T-helper 1 cell treated with Interleukin-12 subunit alpha and Interleukin-12 subunit beta and Interleukin-4 antibody, amounts not matched to agents 30 μg/mL and 1 μg/mL, for 36 hours (primary cell): ENCODE measurements at regions not wholly inside any gene's neighbourhood (a gene's known extent, or its start where the extent isn't known, plus 50 kb on each side); places are given as distances from the start of the nearest gene placed in this dataset.
"Not testable (repeated sequence)": the region's sequence is repeated elsewhere in the genome, so short reads cannot be mapped to it uniquely, and the experiment has no call there.

Experiments used
- H3K27ac Mint-ChIP-seq: one replicate; pipeline ENCODE4 v1.8.0; 2021; ENCODE audit warnings: mild to moderate bottlenecking, mixed read lengths
- H3K27me3 Mint-ChIP-seq: one replicate; pipeline ENCODE4 v1.8.0; 2021; ENCODE audit warnings: low read depth, mixed read lengths
- H3K36me3 Mint-ChIP-seq: one replicate; pipeline ENCODE4 v1.8.0; 2021; ENCODE audit warnings: low read depth, mixed read lengths
- H3K4me1 Mint-ChIP-seq: one replicate; pipeline ENCODE4 v1.8.0; 2021; ENCODE audit warnings: low read depth, mixed read lengths
- H3K4me3 Mint-ChIP-seq: one replicate; pipeline ENCODE4 v1.8.0; 2021; ENCODE audit warnings: mild to moderate bottlenecking, moderate library complexity, mixed read lengths
- H3K9me3 Mint-ChIP-seq: one replicate; pipeline ENCODE4 v1.8.0; 2021; ENCODE audit warnings: mixed read lengths

DNA sequence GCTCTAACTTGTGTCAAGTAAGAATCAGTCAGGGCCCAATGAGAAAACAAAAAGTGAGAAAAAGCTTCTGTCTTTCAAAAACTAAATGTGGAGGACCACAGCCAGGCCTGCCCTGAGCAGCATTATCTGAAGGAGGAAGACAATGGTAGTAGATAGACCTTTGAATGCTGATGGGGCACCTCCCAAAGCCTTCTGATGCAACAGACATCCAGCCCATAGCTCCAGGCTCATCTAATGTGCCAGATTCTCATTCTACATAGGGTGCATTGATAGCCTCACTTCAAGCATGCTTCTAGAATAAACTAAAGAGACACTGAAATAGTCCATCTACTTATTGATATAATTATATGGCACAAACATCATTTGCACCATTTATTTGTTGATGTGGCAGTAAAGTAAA is 351.6 kb downstream of the HHIPL2 start:
- H3K36me3 Mint-ChIP-seq: no peaks in the 10 kb centered on the region
- H3K27ac Mint-ChIP-seq: no peak overlapping the region
- H3K4me1 Mint-ChIP-seq: no peaks in the 10 kb centered on the region
- no peak overlapping the region for H3K4me3 Mint-ChIP-seq
- no peaks in the 10 kb centered on the region for H3K27me3 Mint-ChIP-seq
- H3K9me3 Mint-ChIP-seq: no peaks in the 10 kb centered on the region

DNA sequence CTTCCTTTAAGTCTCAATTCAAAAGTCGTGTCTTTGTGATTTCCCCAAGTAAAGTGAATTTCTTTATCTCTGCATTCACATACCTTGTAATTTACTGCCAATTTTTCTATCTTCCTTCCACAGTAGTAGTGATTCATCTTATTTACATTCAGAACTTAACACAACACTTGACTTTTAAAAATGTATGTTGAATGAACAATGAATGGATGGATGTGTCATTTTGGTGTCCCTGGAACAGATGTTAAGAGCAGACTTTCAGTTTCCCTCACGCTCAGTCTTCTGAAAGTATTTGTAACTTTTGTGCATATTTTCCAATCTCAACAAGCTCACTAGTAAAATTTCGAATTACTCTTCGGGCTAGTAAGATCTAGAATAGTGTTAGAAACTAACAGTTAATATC is 352.0 kb downstream of the HHIPL2 start:
- Mint-ChIP-seq H3K27me3 (no peaks in the 10 kb centered on the region), H3K4me1 (no peaks in the 10 kb centered on the region), H3K9me3 (no peaks in the 10 kb centered on the region), H3K36me3 (no peaks in the 10 kb centered on the region), H3K4me3 (no peak overlapping the region), H3K27ac (no peak overlapping the region)

DNA sequence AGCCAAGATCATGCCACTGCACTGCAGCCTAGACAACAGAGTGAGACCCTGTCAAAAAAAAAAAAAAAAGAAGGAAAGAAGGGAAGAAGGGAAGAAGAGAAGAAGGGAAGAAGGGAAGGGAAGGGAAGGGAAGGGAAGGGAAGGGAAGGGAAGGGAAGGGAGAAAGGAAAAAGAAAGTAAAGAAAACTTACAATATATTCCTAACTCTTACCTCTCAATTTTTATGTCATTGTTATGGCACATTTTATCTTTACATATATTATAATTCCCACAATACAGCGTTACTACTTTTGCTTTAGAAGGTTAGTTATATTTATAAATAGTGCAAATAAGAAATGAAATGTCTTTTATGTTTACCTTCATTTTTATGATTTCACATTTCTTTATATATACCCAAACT is 358.7 kb downstream of the HHIPL2 start:
- H3K27ac Mint-ChIP-seq: no peak overlapping the region
- H3K9me3 Mint-ChIP-seq: no peaks in the 10 kb centered on the region

GRCh38 chr1:222187566-222188332 is 360.2 kb downstream of the HHIPL2 start:
- Mint-ChIP-seq H3K27me3 (no peaks in the 10 kb centered on the region), H3K4me3 (no peak overlapping the region), H3K36me3 (no peaks in the 10 kb centered on the region), H3K27ac (no peak overlapping the region), H3K9me3 (peaks cover 5% of the 10 kb centered on the region), H3K4me1 (no peaks in the 10 kb centered on the region)

More for the DNA sequence above, 358.7 kb downstream of the HHIPL2 start:
- Mint-ChIP-seq H3K4me3 (no peak overlapping the region), H3K27me3 (no peaks in the 10 kb centered on the region), H3K4me1 (no peaks in the 10 kb centered on the region), H3K36me3 (no peaks in the 10 kb centered on the region)

GRCh38 chr1:222182641-222183040 is 365.3 kb downstream of the HHIPL2 start:
- Mint-ChIP-seq H3K27me3 (no peaks in the 10 kb centered on the region), H3K4me1 (no peaks in the 10 kb centered on the region), H3K4me3 (no peak overlapping the region), H3K36me3 (no peaks in the 10 kb centered on the region), H3K27ac (no peak overlapping the region), H3K9me3 (peaks cover 16% of the 10 kb centered on the region)

DNA sequence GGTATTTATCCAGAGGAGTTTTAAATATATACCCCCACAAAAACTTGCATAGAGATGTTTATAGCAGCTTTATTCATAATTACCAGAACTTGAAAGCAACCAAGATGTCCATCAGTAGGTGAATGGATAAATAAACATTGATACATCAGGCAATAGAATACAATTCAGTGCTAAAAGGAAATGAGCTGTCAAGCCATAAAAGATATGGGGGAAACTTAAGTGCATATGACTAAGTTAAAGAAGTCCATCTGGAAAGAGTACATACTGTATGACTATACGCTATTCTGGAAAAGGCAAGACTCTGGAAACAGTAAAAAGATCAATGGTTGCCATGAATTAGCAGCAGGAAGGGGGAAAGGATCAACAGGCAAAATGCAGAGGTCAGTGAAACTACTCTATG is 366.7 kb downstream of the HHIPL2 start:
- Mint-ChIP-seq H3K4me3 (no peak overlapping the region), H3K9me3 (peaks cover 16% of the 10 kb centered on the region), H3K27ac (no peak overlapping the region), H3K4me1 (no peaks in the 10 kb centered on the region), H3K36me3 (no peaks in the 10 kb centered on the region), H3K27me3 (no peaks in the 10 kb centered on the region)

DNA sequence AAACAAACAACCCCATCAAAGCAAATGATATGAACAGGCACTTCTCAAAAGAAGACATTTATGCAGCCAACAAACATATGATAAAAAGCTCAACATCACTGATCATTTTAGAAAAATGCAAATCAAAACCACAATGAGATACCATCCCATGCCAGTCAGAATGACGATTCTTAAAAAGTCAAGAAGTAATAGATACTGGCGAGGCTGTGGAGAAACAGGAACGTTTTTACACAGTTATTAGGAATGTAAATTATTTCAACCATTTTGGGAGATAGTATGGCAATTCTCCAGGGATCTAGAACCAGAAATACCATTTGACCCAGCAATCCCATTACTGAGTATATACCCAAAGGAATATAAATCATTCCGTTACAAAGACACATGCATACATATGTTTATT is 370.4 kb downstream of the HHIPL2 start:
- H3K4me3 Mint-ChIP-seq, H3K27me3 Mint-ChIP-seq, H3K27ac Mint-ChIP-seq, H3K36me3 Mint-ChIP-seq, H3K4me1 Mint-ChIP-seq: not testable (repeated sequence)
- peaks cover 10% of the 10 kb centered on the region for H3K9me3 Mint-ChIP-seq

DNA sequence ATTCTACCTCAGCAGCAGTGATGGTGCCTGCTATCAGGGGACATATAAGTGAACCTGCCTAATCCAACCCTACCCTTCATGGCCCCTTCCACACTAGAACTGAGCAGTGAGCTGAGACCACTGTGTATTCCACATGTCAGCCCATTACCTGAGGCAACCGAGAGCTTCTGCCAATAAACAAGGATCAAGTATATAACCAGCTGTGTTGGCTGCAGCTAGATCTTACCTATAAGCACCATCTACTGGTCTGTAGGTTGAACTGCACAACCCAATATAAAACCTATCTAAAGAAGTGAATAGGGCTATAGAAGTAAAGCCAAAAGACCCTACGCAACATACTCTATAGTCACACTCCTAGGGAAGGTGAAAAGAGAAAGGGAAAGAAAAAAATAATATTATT is 376.9 kb downstream of the HHIPL2 start:
- no peaks in the 10 kb centered on the region for H3K4me1 Mint-ChIP-seq
- H3K4me3 Mint-ChIP-seq: no peak overlapping the region

GRCh38 chr1:222168621-222169020 is 379.3 kb downstream of the HHIPL2 start:
- no peaks in the 10 kb centered on the region for H3K4me1 Mint-ChIP-seq
- H3K9me3 Mint-ChIP-seq: peaks cover 5% of the 10 kb centered on the region
- no peaks in the 10 kb centered on the region for H3K36me3 Mint-ChIP-seq
- no peak overlapping the region for H3K4me3 Mint-ChIP-seq
- no peak overlapping the region for H3K27ac Mint-ChIP-seq
- H3K27me3 Mint-ChIP-seq: no peaks in the 10 kb centered on the region

More for the DNA sequence above, 376.9 kb downstream of the HHIPL2 start:
- no peak overlapping the region for H3K27ac Mint-ChIP-seq
- no peaks in the 10 kb centered on the region for H3K36me3 Mint-ChIP-seq
- no peaks in the 10 kb centered on the region for H3K27me3 Mint-ChIP-seq
- H3K9me3 Mint-ChIP-seq: peaks cover 7% of the 10 kb centered on the region

DNA sequence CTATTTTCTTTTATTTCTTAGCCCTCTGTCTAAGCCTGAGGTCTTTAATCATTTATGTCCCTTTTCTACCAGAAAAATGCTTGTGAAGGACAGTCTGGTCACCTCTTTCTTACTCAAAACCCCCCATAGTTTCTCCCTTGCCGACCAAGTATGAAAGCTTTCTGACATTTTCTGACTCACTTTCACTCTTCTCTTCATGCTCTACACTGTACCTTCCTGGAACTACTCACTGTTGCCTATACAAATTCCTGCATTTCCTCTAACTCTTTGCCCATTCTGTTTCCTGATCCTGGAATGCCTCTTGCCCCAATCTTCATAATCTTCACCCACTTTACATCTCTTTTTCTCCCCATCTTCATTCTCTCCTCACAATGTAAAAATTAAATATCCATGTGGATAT is 380.0 kb downstream of the HHIPL2 start:
- Mint-ChIP-seq H3K4me3 (no peak overlapping the region), H3K9me3 (peaks cover 5% of the 10 kb centered on the region), H3K27ac (no peak overlapping the region), H3K4me1 (no peaks in the 10 kb centered on the region), H3K36me3 (no peaks in the 10 kb centered on the region), H3K27me3 (no peaks in the 10 kb centered on the region)

DNA sequence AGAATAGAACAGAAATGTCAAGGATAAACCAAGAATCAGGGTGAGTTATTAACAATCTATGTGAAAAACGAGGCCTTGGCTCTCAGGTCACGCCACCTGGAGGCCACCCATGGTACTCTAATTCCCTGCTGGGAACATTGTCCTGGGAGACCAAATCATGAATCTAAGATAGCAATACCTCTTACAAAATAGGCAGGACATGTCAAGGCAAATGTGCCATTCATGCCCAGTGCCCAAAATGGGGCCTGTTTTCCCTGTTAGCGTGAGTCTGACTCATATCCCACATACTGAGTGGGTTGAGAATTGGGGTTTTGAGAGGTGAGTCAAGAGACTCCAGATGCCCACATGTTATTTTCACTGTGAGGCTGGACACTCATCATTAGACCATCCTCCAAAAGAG is 380.8 kb downstream of the HHIPL2 start:
- Mint-ChIP-seq H3K9me3 (peaks cover 3% of the 10 kb centered on the region), H3K36me3 (no peaks in the 10 kb centered on the region), H3K4me1 (no peaks in the 10 kb centered on the region), H3K27me3 (no peaks in the 10 kb centered on the region), H3K27ac (no peak overlapping the region), H3K4me3 (no peak overlapping the region)

GRCh38 chr1:222165629-222166028 is 382.3 kb downstream of the HHIPL2 start:
- Mint-ChIP-seq H3K9me3 (no peaks in the 10 kb centered on the region), H3K36me3 (no peaks in the 10 kb centered on the region), H3K4me1 (no peaks in the 10 kb centered on the region), H3K27me3 (no peaks in the 10 kb centered on the region), H3K4me3 (no peak overlapping the region), H3K27ac (no peak overlapping the region)

- Mint-ChIP-seq H3K9me3 (no peaks in the 10 kb centered on the region), H3K27ac (no peak overlapping the region), H3K4me1 (no peaks in the 10 kb centered on the region), H3K27me3 (no peaks in the 10 kb centered on the region), H3K4me3 (no peak overlapping the region), H3K36me3 (no peaks in the 10 kb centered on the region)
These were observed 384.0 kb downstream of the HHIPL2 start for GRCh38 chr1:222163895-222164294.

GRCh38 chr1:222161676-222162075 is 386.2 kb downstream of the HHIPL2 start:
- Mint-ChIP-seq H3K27me3 (no peaks in the 10 kb centered on the region), H3K4me3 (no peak overlapping the region), H3K27ac (no peak overlapping the region), H3K4me1 (no peaks in the 10 kb centered on the region), H3K36me3 (no peaks in the 10 kb centered on the region), H3K9me3 (no peaks in the 10 kb centered on the region)

GRCh38 chr1:222157612-222158011 is 390.3 kb downstream of the HHIPL2 start:
- Mint-ChIP-seq H3K27me3 (no peaks in the 10 kb centered on the region), H3K4me3 (no peak overlapping the region), H3K9me3 (no peaks in the 10 kb centered on the region), H3K27ac (no peak overlapping the region), H3K4me1 (no peaks in the 10 kb centered on the region), H3K36me3 (no peaks in the 10 kb centered on the region)

DNA sequence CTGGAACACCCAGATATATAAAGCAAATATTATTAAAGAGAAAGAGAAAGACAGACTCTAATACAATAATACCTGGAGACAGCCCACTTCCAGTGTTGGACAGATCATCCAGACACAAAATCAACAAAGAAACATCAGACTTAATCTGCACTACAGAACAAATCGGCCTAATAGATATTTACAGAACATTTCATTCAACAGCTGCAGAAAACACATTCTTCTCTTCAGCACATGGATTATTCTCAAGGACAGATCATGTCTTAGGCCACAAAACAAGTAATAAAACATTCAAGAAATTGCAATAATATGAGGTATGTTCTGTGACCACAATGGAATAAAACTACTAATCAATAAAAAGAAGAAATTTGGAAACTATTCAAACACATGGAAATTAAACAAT is 398.3 kb upstream of the DUSP10 start:
- Mint-ChIP-seq H3K4me3 (no peak overlapping the region), H3K9me3 (peaks cover 6% of the 10 kb centered on the region), H3K36me3 (no peaks in the 10 kb centered on the region), H3K27me3 (no peaks in the 10 kb centered on the region), H3K27ac (no peak overlapping the region), H3K4me1 (no peaks in the 10 kb centered on the region)
